H1 (cell line): ENCODE measurements at regions not wholly inside any gene's neighbourhood (a gene's known extent, or its start where the extent isn't known, plus 50 kb on each side); places are given as distances from the start of the nearest gene placed in this dataset.

Source experiments
- GTF2F1 ChIP-seq: IDR thresholded peaks from 2 replicates; pipeline ENCODE4 v1.6.1; 2012; ENCODE audit warnings: low read depth, low read length, improper control_type of control experiment, borderline replicate concordance
- JUN ChIP-seq: IDR thresholded peaks from 2 replicates; pipeline ENCODE4 v1.6.1; 2011; ENCODE audit warnings: low read depth, mild to moderate bottlenecking, improper control_type of control experiment, low read length
- KDM1A ChIP-seq: fragments of 200-600, 300-600 bp; sonication (generic); IDR thresholded peaks from 2 replicates; pipeline ENCODE4 v1.7.1; 2016; ENCODE audit warnings: mild to moderate bottlenecking, low read length, borderline replicate concordance
- MAFK ChIP-seq: IDR thresholded peaks from 2 replicates; pipeline ENCODE4 v1.6.1; 2012; ENCODE audit warnings: low read depth, mild to moderate bottlenecking, improper control_type of control experiment, low read length
- POLR2A ChIP-seq, 2 experiments: IDR thresholded peaks; 1 replicate in 1 of 2; 2 replicates in 1 of 2; pipeline ENCODE4 v1.6.1; 2011; ENCODE audit warnings: low read depth in 2 of 2, low read length in 2 of 2, mild to moderate bottlenecking in 2 of 2; ENCODE audit errors: control extremely low read depth in 1 of 2
- POLR2AphosphoS5 ChIP-seq: IDR thresholded peaks from 2 replicates; pipeline ENCODE4 v1.6.1; 2011; ENCODE audit warnings: low read depth, low read length
- RAD21 ChIP-seq, 2 experiments: IDR thresholded peaks in 1 of 2; conservative IDR thresholded peaks in 1 of 2; 2 replicates each; pipeline ENCODE4 v1.6.1; 2011; ENCODE audit warnings: low read depth in 2 of 2, low read length in 2 of 2, improper control_type of control experiment in 1 of 2, inconsistent platforms in 1 of 2, mild to moderate bottlenecking in 1 of 2, moderate library complexity in 1 of 2
- RFX5 ChIP-seq: IDR thresholded peaks from 2 replicates; pipeline ENCODE4 v1.6.1; 2011; ENCODE audit warnings: low read depth, low read length, improper control_type of control experiment, borderline replicate concordance
- SAP30 ChIP-seq: fragments of 300-600 bp; sonication (generic); IDR thresholded peaks from 2 replicates; pipeline ENCODE4 v1.7.1; 2012; ENCODE audit warnings: low read length, moderate library complexity, mild to moderate bottlenecking, inconsistent platforms; ENCODE audit not compliant: insufficient read depth, insufficient replicate concordance
- SIN3A ChIP-seq, 2 experiments: IDR thresholded peaks in 1 of 2; conservative IDR thresholded peaks in 1 of 2; 2 replicates each; pipeline ENCODE4 v1.6.1; 2011 to 2012; ENCODE audit warnings: low read length in 2 of 2, improper control_type of control experiment in 1 of 2, low read depth in 1 of 2, mild to moderate bottlenecking in 1 of 2
- TEAD4 ChIP-seq: IDR thresholded peaks from 2 replicates; pipeline ENCODE4 v1.6.1; 2012; ENCODE audit warnings: low read depth, low read length, inconsistent platforms, mixed read lengths
- ZNF274 ChIP-seq: IDR thresholded peaks from 2 replicates; pipeline ENCODE4 v1.7.0; 2012; ENCODE audit warnings: low read length, borderline replicate concordance; ENCODE audit errors: extremely low read depth
- TF ChIP-seq, protein P1 (sequence below), 3 experiments: IDR thresholded peaks; 1 replicate in 2 of 3; 2 replicates in 1 of 3; pipeline versions ENCODE4 v1.5.1 to v1.6.1; 2011; ENCODE audit warnings: low read length in 3 of 3, mild to moderate bottlenecking in 3 of 3, inconsistent platforms in 2 of 3, low read depth in 1 of 3, moderate library complexity in 1 of 3; ENCODE audit not compliant: insufficient read depth in 1 of 3; ENCODE audit errors: control extremely low read depth in 1 of 3
- TF ChIP-seq, protein P2 (sequence below): IDR thresholded peaks from 2 replicates; pipeline ENCODE4 v1.6.1; 2012; ENCODE audit warnings: inconsistent platforms

DNA sequence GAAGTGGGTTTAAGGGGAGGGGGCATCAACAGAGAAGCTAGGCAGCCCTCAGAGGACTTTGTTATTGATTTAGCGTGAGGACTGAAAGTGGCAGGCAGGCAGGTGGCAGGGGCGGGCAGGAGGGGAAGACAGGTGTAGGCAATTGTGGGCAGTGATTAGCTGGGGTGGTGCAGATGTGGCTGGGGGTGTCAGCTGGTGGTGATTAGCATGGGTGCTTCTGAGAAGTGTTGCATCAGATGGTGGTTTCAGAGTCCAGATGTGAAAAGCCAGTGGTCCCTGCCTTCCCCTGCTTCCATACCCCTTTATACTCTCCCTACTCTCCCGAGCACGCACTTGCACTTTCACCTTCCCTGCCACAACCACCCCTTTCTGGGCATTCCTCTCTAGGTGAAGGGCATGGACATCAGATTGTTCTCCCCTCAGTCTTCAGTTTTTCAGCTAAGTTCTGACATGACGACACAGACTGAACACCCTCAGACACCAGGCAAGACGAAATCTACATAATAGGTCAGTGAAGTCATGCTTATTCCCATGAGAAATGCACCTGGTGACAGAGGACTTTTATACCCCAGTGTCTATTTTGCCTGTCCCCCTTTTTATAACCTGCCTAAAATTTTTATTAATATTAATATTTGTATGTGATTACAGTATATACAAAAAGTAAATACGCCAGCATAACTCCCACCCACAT lies 435.7 kb upstream of the CADM1 start:
- TF ChIP-seq, protein P1, sequence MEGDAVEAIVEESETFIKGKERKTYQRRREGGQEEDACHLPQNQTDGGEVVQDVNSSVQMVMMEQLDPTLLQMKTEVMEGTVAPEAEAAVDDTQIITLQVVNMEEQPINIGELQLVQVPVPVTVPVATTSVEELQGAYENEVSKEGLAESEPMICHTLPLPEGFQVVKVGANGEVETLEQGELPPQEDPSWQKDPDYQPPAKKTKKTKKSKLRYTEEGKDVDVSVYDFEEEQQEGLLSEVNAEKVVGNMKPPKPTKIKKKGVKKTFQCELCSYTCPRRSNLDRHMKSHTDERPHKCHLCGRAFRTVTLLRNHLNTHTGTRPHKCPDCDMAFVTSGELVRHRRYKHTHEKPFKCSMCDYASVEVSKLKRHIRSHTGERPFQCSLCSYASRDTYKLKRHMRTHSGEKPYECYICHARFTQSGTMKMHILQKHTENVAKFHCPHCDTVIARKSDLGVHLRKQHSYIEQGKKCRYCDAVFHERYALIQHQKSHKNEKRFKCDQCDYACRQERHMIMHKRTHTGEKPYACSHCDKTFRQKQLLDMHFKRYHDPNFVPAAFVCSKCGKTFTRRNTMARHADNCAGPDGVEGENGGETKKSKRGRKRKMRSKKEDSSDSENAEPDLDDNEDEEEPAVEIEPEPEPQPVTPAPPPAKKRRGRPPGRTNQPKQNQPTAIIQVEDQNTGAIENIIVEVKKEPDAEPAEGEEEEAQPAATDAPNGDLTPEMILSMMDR (IDR thresholded peaks at IDR 0.05; ENCODE audit: control extremely low read depth in 1 of 3, insufficient read depth in 1 of 3, low read depth in 1 of 3, low read length in 3 of 3), result no peak
- TF ChIP-seq SAP30, result no peak
- no peak for TF ChIP-seq POLR2AphosphoS5
- TF ChIP-seq MAFK, result no peak
- no peak for TF ChIP-seq POLR2A (IDR thresholded peaks at IDR 0.05; ENCODE audit: control extremely low read depth in 1 of 2, low read depth in 2 of 2, low read length in 2 of 2)
- no peak for TF ChIP-seq ZNF274
- TF ChIP-seq RFX5, result no peak
- TF ChIP-seq RAD21 (IDR thresholded peaks at IDR 0.05 in 1 of 2, conservative IDR thresholded peaks at IDR 0.05 in 1 of 2; ENCODE audit: low read depth in 2 of 2, low read length in 2 of 2), result no peak
- TF ChIP-seq KDM1A, result no peak
- no peak for TF ChIP-seq GTF2F1
- TF ChIP-seq SIN3A (conservative IDR thresholded peaks at IDR 0.05 in 1 of 2, IDR thresholded peaks at IDR 0.05 in 1 of 2; ENCODE audit: low read depth in 1 of 2, low read length in 2 of 2), result no peak
- TF ChIP-seq, protein P2, sequence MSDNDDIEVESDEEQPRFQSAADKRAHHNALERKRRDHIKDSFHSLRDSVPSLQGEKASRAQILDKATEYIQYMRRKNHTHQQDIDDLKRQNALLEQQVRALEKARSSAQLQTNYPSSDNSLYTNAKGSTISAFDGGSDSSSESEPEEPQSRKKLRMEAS, result no peak
- TF ChIP-seq JUN, result no peak
- TF ChIP-seq TEAD4, result no peak
